ENCODE measurements at regions not wholly inside any gene's neighbourhood (a gene's known extent, or its start where the extent isn't known, plus 50 kb on each side); places are given as distances from the start of the nearest gene placed in this dataset.

DNA sequence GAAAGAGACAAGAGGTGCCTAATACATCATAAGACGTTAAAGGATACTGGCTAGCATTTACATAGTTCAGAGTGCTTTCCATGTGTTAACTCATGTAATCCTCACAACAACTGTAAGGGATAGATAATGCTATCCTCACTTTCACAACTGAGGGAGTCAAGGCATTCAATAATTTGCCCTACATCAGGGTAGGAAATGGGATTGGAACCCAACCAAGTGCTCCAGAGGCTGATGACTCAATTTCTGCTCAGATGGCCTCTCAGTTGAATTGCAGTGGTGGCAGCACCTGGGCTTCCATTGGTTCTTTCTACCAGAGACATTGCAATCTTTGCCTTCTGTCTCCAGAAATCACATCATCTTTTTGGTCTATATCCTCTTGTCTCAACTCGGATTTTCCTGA is 232.9 kb downstream of the ETS1 start:
- no peak for DNase-seq
- Histone ChIP-seq H3K4me3 (no peak overlapping the region), H3K9me3 (no peaks in the 10 kb centered on the region), H3K27me3 (no peaks in the 10 kb centered on the region), H3K36me3 (no peaks in the 10 kb centered on the region), H3K27ac (no peak overlapping the region), H3K4me1 (peaks cover 0 to 5% of the 10 kb centered on the region in 2 donors)
- intact Hi-C loops (cut with DNase I; ENCODE audit: low total_unique reads): no loop called here
- TF ChIP-seq POLR2A (IDR thresholded peaks at IDR 0.05) (no peak), CTCF (IDR thresholded peaks at IDR 0.05) (no peak)

- H3K4me3 ChIP-seq: no peak overlapping the region
- TF ChIP-seq CTCF (IDR thresholded peaks at IDR 0.05): no peak
- no peak for TF ChIP-seq POLR2A (IDR thresholded peaks at IDR 0.05)
- intact Hi-C loops (cut with DNase I; ENCODE audit: low total_unique reads): no loop called here
- H3K36me3 ChIP-seq: no peaks in the 10 kb centered on the region
- no peak overlapping the region for H3K27ac ChIP-seq
- H3K9me3 ChIP-seq: no peaks in the 10 kb centered on the region
- DNase-seq: no peak
- H3K4me1 ChIP-seq: no peaks in the 10 kb centered on the region
- no peaks in the 10 kb centered on the region for H3K27me3 ChIP-seq
Observed at GRCh38 chr11:128351168-128351567, 236.2 kb downstream of the ETS1 start.

DNA sequence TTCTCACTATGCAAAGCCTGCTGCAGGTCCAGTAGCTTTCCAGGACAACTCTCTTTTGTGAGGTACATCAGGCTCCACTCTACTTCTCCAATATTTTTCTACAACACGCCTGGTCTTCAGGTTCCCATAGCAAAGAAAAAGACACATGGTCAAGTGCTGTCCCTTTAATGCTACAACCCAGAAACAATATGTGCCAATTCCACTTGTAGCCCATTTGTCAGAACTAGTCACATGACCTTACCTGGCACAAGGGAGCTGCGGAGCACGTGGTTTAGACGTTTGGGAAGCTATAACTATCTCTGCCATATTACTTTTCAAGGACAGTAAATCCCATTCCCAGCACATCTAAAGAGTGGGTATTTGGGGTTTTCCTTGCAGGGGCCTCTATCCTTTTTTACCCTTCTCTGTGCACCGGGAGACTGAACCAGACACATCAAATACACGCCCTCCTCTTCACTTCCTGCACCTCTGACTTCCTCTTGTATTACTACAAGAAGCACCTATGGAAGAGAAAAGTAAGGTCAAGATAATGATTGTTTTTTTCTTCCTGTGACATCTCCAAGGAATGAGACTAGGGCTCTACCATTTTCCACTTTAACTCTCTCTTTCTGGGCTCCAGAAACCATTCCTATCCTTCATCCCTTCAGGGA is 237.6 kb downstream of the ETS1 start:
- Histone ChIP-seq H3K27me3 (no peaks in the 10 kb centered on the region), H3K36me3 (no peaks in the 10 kb centered on the region), H3K4me1 (no peaks in the 10 kb centered on the region), H3K4me3 (no peak overlapping the region), H3K9me3 (no peaks in the 10 kb centered on the region), H3K27ac (no peak overlapping the region)
- DNase-seq: no peak
- intact Hi-C loops (cut with DNase I; ENCODE audit: low total_unique reads): no loop called here
- no peak for TF ChIP-seq CTCF (IDR thresholded peaks at IDR 0.05)
- TF ChIP-seq POLR2A (IDR thresholded peaks at IDR 0.05): no peak

DNA sequence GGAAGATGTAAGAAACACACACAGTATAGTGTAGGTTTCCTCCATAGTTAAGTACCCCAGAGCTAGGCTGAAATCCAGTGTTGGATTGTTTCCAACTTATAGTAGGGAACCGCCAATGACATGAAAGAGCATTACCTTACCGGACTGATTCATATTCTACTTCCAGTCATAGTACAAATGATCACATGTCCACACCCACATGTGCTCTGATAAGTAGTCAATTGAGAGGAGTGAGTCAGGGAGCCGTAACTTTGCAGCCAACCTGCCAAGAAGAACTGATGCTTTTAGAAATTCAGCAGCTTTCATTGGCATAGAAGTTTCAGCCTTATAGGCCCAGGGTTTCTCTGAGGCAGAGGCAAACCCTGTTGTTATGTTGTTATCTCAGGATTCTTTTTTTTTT is 240.6 kb downstream of the ETS1 start:
- TF ChIP-seq CTCF (IDR thresholded peaks at IDR 0.05) (no peak), POLR2A (IDR thresholded peaks at IDR 0.05) (no peak)
- H3K4me3 ChIP-seq: no peak overlapping the region
- no peaks in the 10 kb centered on the region for H3K27me3 ChIP-seq
- H3K4me1 ChIP-seq: no peaks in the 10 kb centered on the region
- H3K9me3 ChIP-seq: no peaks in the 10 kb centered on the region
- H3K27ac ChIP-seq: no peak overlapping the region
- no peaks in the 10 kb centered on the region for H3K36me3 ChIP-seq
- no peak for DNase-seq
- intact Hi-C loops (cut with DNase I; ENCODE audit: low total_unique reads): no loop called here

GRCh38 chr11:128345316-128345715 is 242.0 kb downstream of the ETS1 start:
- Histone ChIP-seq H3K4me3 (no peak overlapping the region), H3K27me3 (no peaks in the 10 kb centered on the region), H3K9me3 (no peaks in the 10 kb centered on the region), H3K36me3 (no peaks in the 10 kb centered on the region), H3K4me1 (no peaks in the 10 kb centered on the region), H3K27ac (no peak overlapping the region)
- no peak for DNase-seq
- TF ChIP-seq CTCF (IDR thresholded peaks at IDR 0.05): no peak
- no peak for TF ChIP-seq POLR2A (IDR thresholded peaks at IDR 0.05)
- intact Hi-C loops (cut with DNase I; ENCODE audit: low total_unique reads): no loop called here

Measured in uterus (tissue), 3 donors.